DND-41 (cell line): ENCODE measurements at regions not wholly inside any gene's neighbourhood (a gene's known extent, or its start where the extent isn't known, plus 50 kb on each side); places are given as distances from the start of the nearest gene placed in this dataset.

Experiments used
- EZH2 ChIP-seq: IDR thresholded peaks from 3 replicates; pipeline ENCODE4 v1.6.1; 2012; ENCODE audit warnings: borderline replicate concordance, low read depth, mild to moderate bottlenecking, moderate library complexity, low read length, inconsistent platforms; ENCODE audit not compliant: severe bottlenecking
- TF ChIP-seq, protein P1 (sequence below): IDR thresholded peaks from 2 replicates; pipeline ENCODE4 v1.5.1; 2012; ENCODE audit warnings: borderline replicate concordance, low read length, moderate library complexity, mild to moderate bottlenecking; ENCODE audit not compliant: poor library complexity, severe bottlenecking; ENCODE audit errors: extremely low read depth

DNA sequence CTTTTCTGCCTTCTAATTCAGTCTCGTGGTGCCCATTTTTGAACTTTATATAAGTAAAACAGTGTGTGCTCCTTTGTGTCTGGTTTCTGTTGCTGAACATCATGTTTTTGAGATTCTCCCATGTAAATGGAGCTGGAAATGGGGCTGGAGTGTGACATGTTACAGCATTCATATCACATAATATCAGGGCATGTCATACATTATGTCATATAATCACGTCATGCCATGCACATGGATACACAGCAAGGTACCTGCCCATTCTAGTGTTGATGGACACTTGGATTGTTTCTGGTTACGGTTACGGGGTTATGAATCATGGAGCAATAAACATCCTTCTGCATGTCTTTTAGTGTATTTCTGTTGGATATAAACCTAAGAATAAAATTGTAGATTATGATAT is 117.1 kb upstream of the MYT1L start:
- TF ChIP-seq EZH2, result no peak
- TF ChIP-seq, protein P1, sequence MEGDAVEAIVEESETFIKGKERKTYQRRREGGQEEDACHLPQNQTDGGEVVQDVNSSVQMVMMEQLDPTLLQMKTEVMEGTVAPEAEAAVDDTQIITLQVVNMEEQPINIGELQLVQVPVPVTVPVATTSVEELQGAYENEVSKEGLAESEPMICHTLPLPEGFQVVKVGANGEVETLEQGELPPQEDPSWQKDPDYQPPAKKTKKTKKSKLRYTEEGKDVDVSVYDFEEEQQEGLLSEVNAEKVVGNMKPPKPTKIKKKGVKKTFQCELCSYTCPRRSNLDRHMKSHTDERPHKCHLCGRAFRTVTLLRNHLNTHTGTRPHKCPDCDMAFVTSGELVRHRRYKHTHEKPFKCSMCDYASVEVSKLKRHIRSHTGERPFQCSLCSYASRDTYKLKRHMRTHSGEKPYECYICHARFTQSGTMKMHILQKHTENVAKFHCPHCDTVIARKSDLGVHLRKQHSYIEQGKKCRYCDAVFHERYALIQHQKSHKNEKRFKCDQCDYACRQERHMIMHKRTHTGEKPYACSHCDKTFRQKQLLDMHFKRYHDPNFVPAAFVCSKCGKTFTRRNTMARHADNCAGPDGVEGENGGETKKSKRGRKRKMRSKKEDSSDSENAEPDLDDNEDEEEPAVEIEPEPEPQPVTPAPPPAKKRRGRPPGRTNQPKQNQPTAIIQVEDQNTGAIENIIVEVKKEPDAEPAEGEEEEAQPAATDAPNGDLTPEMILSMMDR, result no peak
